ENCODE measurements at regions not wholly inside any gene's neighbourhood (a gene's known extent, or its start where the extent isn't known, plus 50 kb on each side); places are given as distances from the start of the nearest gene placed in this dataset.

- TF ChIP-seq EP300 (IDR thresholded peaks at IDR 0.05; ENCODE audit: borderline replicate concordance in 1 of 2, low read depth in 2 of 2, low read length in 2 of 2) (no peak), NANOG (IDR thresholded peaks at IDR 0.05; ENCODE audit: insufficient read depth, low read depth, low read length, poor library complexity, severe bottlenecking) (no peak), CREB1 (IDR thresholded peaks at IDR 0.05) (no peak), PHF8 (conservative IDR thresholded peaks at IDR 0.05; ENCODE audit: low read depth, low read length) (no peak), BACH1 (IDR thresholded peaks at IDR 0.05; ENCODE audit: low read length) (no peak), CBX5 (IDR thresholded peaks at IDR 0.05; ENCODE audit: low read depth, low read length) (no peak), CTCF (IDR thresholded peaks at IDR 0.05; ENCODE audit: control extremely low read depth in 1 of 3, insufficient read depth in 1 of 3, low read depth in 1 of 3, low read length in 3 of 3) (no peak), POLR2AphosphoS5 (IDR thresholded peaks at IDR 0.05; ENCODE audit: low read depth, low read length) (no peak), SP2 (IDR thresholded peaks at IDR 0.05; ENCODE audit: low read length) (no peak), JUND (IDR thresholded peaks at IDR 0.05; ENCODE audit: low read length) (no peak)
Measured at GRCh38 chr5:12876541-12877298, 972.5 kb upstream of the CTNND2 start (continued).

All from H1 (cell line).